AG10803 (cell line): ENCODE measurements at regions not wholly inside any gene's neighbourhood (a gene's known extent, or its start where the extent isn't known, plus 50 kb on each side); places are given as distances from the start of the nearest gene placed in this dataset.
A peak's percentile ranks its signal among the peaks of the same experiment; 100 is the strongest.

ENCODE experiments used
- DNase-seq: peaks from one replicate; pipeline ENCODE4 v3.0.0; 2010; ENCODE audit warnings: low read depth
- H3K4me3 ChIP-seq: 2 replicates; pipeline ENCODE4 v1.5.1; 2011; ENCODE audit warnings: mild to moderate bottlenecking, low read length, control low read depth
- TF ChIP-seq, protein P1 (sequence below): conservative IDR thresholded peaks from 2 replicates; pipeline ENCODE4 v1.5.1; 2011; ENCODE audit warnings: mild to moderate bottlenecking, low read length, control low read depth, inconsistent platforms

DNA sequence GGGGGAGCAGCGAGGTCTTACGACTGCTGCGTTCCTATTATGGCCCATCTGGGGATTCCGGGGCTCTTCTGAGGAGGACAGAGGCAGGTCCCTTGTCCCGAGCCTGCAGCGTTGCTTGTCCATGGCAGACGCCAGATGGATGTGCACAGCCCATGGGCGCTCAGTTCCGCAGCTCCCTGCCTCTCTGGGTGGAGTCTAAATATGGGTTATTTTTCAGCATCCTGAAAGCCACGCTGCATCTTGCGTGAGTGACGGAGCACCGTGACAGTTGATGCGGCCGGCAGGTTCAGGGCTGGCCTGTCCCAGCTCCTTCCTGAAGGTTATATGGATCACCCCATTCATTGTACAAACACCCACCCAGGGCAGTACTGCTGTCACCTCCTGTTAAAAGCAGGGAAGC, 1169.4 kb downstream of the BRD1 start:
- DNase-seq, result no peak
- no peak overlapping the region for H3K4me3 ChIP-seq
- TF ChIP-seq, protein P1, sequence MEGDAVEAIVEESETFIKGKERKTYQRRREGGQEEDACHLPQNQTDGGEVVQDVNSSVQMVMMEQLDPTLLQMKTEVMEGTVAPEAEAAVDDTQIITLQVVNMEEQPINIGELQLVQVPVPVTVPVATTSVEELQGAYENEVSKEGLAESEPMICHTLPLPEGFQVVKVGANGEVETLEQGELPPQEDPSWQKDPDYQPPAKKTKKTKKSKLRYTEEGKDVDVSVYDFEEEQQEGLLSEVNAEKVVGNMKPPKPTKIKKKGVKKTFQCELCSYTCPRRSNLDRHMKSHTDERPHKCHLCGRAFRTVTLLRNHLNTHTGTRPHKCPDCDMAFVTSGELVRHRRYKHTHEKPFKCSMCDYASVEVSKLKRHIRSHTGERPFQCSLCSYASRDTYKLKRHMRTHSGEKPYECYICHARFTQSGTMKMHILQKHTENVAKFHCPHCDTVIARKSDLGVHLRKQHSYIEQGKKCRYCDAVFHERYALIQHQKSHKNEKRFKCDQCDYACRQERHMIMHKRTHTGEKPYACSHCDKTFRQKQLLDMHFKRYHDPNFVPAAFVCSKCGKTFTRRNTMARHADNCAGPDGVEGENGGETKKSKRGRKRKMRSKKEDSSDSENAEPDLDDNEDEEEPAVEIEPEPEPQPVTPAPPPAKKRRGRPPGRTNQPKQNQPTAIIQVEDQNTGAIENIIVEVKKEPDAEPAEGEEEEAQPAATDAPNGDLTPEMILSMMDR, result no peak

DNA sequence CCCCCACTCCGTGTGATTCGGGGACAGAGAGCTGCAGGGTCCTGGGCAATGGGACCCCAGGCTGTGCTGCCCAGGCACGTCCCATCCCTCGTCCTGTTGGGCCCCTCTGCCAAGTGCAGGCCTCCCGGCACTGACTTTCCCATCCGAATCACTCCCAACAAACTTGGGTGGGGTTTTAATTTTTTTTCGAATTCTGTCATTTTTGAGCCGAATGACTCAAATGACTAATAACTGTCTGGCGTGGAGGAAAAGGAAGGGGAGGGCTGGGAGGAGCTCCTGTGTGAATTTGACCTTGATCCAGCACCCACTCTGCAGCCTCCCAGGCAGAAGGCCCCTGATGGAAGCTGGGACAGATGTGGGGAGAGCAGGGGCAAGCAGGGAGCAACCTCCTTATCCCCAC, 1173.2 kb downstream of the BRD1 start:
- TF ChIP-seq, protein P1, result no peak
- no peak overlapping the region for H3K4me3 ChIP-seq
- DNase-seq, result peak; percentile 60

DNA sequence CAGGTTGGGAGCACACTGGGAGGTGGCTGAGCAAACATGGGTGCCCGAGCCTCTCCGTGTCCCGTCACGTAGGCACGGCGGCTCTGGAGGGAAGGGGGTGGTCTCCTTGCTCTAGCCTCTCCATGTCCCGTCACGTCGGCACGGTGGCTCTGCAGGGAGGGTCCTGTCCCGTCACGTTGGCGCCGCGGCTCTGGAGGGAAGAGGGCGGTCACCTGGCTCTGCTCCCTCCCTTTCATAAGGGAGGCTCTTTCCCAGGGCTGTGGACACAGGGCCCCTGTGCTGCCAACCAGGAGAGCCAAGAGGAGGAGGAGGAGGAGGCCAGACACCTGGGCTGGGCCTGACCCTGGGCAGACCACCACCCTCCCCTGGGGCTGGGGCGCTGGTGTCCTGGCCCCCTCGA, 1173.7 kb downstream of the BRD1 start:
- DNase-seq, result no peak
- TF ChIP-seq, protein P1, result no peak
- H3K4me3 ChIP-seq, result no peak overlapping the region

DNA sequence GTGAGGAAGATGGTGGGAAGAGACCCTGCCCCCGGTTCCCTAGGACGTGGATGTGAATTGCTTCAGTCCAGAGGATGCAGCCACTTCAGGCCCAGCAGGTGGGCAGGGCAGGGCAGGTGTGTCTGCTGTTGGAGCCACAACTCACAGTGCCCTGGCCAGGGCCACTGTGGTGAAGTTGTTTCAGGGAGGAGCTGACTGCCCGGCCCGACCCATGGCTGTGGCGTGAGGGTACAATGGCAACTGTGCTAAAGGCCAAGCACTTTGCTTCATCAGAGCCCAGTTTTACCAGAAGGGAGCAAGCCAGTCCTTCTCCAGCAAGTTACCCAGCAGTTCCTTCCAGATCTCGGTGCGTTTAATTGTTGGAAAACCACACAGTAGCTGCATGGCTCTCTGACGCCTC, 1174.4 kb downstream of the BRD1 start:
- no peak overlapping the region for H3K4me3 ChIP-seq
- no peak for DNase-seq
- TF ChIP-seq, protein P1, result no peak

DNA sequence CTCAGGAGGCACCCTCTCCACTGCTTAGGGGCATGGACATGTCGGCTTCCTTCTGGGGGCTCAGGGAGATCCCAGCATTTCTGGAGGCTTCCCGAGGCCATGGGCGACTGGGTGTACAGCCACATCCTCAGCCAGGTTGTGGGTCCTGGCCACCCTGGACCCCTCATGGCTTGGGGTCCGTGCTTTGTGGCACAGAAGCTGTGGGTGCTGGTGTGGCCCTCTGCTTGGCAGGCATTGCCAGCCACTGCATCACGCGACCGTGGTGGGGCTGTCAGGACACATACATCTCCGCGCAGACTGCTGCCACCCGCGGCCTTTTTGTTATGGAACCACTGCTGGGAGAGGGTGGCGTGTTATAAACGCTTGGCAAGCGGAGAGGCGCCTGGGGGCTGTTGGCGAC, 1174.9 kb downstream of the BRD1 start:
- TF ChIP-seq, protein P1, result no peak
- DNase-seq, result no peak

DNA sequence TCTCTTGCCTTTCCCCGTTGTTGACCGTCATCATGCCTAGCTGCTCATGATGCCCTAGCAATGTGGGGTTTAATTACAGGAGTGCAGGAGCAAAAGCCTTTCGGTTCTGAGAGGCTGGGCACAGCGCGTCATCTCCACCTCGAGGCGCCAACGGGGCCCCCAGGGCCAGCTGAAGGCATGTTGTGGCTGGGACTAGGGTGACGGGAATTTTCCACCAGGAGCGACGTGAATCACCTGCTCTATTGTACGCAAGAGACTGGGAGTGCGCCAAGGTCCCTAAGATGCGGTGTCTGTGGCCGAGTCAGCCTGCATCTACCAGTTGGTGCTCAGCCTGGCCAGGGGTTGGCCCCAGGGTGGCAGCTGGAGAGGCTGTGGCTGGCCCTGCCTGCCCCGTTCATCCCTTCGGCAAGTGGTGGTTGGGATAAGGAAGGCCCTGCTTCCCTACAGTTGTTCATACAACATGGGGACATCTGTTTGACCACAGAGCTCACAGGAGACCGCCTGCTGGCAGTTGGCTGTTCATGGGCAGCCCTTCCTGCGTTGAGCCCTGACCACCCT, 1175.6 kb downstream of the BRD1 start:
- H3K4me3 ChIP-seq, result no peak overlapping the region
- no peak for DNase-seq
- TF ChIP-seq, protein P1, result no peak

More for the DNA sequence above, 1174.9 kb downstream of the BRD1 start:
- H3K4me3 ChIP-seq, result no peak overlapping the region

DNA sequence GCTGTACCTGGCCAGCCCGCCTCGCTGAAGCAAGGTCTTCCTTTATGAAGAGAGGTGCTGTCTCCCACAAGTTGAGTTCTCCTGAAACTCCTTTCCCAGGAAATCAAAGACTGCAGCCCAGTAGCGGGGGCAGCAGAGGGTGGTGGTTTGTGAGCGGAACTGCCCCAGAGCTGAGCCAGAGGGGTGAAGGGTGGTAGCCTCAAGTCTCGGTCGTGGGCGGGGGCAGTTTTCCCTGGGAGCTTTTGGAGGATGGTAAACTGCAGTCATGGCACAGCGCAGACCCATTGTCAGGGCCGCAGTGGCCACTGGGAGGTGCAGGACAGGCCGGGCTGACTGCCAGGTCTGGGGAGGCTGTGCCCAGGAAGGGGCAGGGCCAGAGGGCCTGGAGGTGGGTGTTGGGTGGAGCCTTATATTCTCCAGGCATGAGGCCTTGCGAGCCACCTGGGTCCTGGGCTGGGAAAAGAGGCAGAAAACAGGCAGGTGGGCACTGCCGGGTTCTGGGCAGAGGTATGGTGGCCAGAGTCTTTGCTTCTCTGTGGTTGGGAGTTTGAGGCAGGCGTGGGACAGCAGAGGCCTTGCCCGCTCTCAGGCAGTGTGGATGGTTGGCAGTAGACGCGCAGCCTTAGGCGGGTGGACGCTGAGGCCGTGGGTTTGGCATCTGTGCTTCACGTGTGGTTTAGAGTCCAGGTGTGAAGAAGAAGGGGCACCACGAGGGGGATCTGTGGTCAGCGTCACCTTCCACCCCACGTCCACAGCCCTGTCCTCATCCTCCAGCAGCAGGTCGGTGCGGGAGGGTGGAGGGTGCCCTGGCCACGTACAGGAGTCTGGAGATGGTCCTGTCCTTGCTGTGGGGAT, 1176.4 kb downstream of the BRD1 start:
- DNase-seq, result no peak
- H3K4me3 ChIP-seq, result no peak overlapping the region
- TF ChIP-seq, protein P1, result no peak
